ENCODE measurements at regions not wholly inside any gene's neighbourhood (a gene's known extent, or its start where the extent isn't known, plus 50 kb on each side); places are given as distances from the start of the nearest gene placed in this dataset.

DNA sequence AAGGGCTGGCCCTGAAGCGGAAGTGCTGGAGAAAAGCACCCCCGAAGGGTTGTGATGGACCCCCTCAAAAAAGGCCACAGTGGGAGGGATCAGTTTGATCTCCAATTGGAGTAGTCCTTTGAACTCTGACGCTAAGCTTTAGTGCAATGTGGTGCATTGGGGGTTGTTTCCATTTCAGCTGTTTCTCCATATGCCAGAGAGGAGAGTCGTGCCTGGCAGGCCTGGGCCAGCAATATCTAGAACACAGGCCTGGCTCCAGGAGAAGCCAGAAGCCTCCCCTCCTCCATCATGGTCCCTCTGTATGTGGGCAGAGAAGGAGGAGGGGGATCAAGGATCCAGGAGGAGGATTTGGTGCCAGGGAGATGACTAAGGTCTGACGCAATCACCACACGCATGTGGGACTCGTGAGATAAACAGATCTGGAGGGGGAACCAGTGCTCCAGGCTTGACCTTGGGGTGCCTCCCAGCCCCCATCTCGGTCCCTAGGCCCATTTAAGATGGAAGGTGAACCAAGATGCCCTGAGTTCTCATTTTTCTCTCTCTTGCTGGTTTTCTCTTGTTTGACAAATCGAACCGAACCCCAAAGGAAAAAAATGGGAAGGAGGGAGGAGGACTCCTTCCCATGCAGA is 517.4 kb upstream of the JARID2 start:
- no peak for DNase-seq (ENCODE audit: low spot score)
- Mint-ChIP-seq H3K4me1 (ENCODE audit: low read depth) (peaks cover 42% of the 10 kb centered on the region), H3K27me3 (ENCODE audit: low read depth) (no peaks in the 10 kb centered on the region), H3K36me3 (ENCODE audit: low read depth) (peaks cover 2% of the 10 kb centered on the region), H3K27ac (no peak overlapping the region), H3K9me3 (no peaks in the 10 kb centered on the region), H3K4me3 (no peak overlapping the region)

DNA sequence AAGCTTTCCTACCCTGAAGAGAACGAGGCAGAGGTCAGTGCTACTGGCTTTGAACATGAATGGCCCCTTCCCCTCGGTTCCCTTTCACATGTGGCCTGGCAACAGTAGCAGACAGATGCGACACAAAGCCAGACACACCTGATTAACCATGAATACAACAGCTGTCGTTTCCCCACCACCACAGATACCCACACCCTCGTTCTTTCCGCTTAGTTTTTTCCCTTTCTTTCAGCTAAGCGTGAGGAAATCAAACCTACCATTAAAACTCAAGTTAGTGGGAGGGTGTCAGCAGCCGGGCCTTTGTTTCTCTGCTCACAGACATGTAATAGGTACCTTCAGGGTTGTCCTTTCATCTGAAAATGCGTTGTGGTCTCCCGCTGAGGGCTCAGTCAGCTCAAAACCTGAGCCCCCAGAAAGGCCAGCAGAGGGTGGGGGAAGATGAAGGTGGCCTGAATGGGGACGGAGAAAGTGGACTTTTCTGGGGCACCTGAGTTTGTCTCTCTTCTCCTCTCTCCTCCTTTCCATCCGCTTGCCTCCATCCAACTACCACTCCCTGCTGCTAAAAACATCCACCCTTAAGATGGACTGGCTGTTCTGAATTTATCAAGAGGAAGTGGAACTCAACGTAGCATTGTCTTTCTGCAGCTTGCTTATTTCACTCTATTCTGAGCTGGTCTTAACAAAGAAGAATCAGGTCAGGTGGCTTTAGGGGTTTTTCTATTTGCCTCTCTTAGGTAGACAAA is 516.6 kb upstream of the JARID2 start:
- H3K27me3 Mint-ChIP-seq (ENCODE audit: low read depth), result no peaks in the 10 kb centered on the region
- H3K4me1 Mint-ChIP-seq (ENCODE audit: low read depth), result peaks cover 48% of the 10 kb centered on the region
- no peak for DNase-seq (ENCODE audit: low spot score)
- H3K36me3 Mint-ChIP-seq (ENCODE audit: low read depth), result peaks cover 10% of the 10 kb centered on the region
- H3K9me3 Mint-ChIP-seq, result peaks cover 6% of the 10 kb centered on the region
- no peak overlapping the region for H3K4me3 Mint-ChIP-seq
- peak overlapping the region; percentile 56 for H3K27ac Mint-ChIP-seq

DNA sequence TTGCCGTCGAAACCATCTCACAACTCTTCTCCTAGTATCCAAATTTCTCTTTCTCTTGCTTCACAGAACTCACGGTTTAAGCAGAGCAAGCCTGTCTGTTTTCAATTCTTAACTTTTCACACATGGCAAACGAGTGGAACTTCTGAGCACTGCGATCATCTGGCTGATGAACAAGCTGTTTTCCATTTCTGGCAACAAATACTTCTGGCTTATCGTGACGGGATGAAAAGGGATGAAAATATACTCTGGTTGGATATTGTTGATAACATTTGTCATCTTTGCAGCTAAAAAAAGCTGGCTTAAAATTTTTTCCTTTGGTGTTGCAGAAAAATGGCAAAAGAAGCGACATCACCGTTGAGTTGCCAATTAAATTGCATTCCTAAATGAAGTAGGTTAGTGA is 515.2 kb upstream of the JARID2 start:
- DNase-seq (ENCODE audit: low spot score), result no peak
- no peaks in the 10 kb centered on the region for H3K27me3 Mint-ChIP-seq (ENCODE audit: low read depth)
- H3K27ac Mint-ChIP-seq, result no peak overlapping the region
- peaks cover 10% of the 10 kb centered on the region for H3K9me3 Mint-ChIP-seq
- H3K4me3 Mint-ChIP-seq, result no peak overlapping the region
- peaks cover 13% of the 10 kb centered on the region for H3K36me3 Mint-ChIP-seq (ENCODE audit: low read depth)
- H3K4me1 Mint-ChIP-seq (ENCODE audit: low read depth), result peaks cover 60% of the 10 kb centered on the region

DNA sequence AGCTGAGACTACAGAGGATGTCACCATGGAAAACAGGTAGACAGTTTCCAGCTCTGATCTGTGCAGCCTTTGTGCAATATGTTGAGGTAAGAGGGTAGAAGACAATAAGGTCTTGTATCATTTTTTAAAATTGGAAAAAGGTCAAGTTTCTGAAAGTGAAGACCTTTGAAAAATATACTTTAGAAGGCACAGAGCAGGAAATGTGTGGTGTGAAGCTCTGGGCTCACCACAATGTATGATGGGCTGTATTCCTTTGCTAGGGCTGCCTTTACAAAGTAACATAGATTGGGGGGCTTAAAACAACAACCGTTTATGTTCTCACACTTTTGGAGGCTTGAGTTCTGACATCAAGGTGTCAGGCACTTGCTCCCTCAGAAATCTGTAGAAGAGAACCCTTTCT is 514.3 kb upstream of the JARID2 start:
- Mint-ChIP-seq H3K9me3 (peaks cover 10% of the 10 kb centered on the region), H3K27me3 (ENCODE audit: low read depth) (no peaks in the 10 kb centered on the region), H3K4me1 (ENCODE audit: low read depth) (peaks cover 69% of the 10 kb centered on the region), H3K4me3 (no peak overlapping the region), H3K36me3 (ENCODE audit: low read depth) (peaks cover 13% of the 10 kb centered on the region), H3K27ac (peak overlapping the region; percentile 22)
- DNase-seq (ENCODE audit: low spot score), result no peak

DNA sequence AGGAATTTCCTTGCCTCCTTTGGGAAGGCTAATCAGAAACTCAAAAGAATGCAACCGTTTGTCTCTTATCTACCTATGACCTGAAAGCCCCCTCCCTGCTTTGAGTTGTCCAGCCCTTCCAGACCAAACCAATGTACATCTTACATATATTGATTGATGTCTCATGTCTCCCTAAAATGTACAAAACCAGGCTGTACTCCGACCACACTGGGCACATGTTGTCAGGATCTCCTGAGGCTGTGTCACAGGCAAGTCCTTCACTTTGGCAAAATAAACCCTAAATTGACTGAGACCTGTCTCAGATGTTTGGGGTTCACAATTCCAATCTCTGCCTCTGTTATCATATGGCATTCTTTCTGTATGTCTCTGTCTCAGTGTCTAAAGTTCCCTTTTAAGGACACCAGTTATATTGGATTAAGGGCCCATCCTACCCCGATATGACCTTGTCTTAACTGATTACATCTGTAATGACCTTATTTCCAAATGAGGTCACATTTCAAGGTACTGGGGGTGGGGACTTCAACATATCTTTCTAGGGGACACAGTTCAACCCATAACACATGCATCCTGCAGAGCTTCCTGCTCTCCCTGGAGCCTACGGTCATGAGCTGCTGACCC is 513.5 kb upstream of the JARID2 start:
- H3K9me3 Mint-ChIP-seq, result peaks cover 10% of the 10 kb centered on the region
- no peak for DNase-seq (ENCODE audit: low spot score)
- H3K27me3 Mint-ChIP-seq (ENCODE audit: low read depth), result no peaks in the 10 kb centered on the region
- peak overlapping the region; percentile 76 for H3K27ac Mint-ChIP-seq
- peak overlapping the region; percentile 45 for H3K4me3 Mint-ChIP-seq
- H3K4me1 Mint-ChIP-seq (ENCODE audit: low read depth), result peaks cover 75% of the 10 kb centered on the region
- peaks cover 13% of the 10 kb centered on the region for H3K36me3 Mint-ChIP-seq (ENCODE audit: low read depth)

DNA sequence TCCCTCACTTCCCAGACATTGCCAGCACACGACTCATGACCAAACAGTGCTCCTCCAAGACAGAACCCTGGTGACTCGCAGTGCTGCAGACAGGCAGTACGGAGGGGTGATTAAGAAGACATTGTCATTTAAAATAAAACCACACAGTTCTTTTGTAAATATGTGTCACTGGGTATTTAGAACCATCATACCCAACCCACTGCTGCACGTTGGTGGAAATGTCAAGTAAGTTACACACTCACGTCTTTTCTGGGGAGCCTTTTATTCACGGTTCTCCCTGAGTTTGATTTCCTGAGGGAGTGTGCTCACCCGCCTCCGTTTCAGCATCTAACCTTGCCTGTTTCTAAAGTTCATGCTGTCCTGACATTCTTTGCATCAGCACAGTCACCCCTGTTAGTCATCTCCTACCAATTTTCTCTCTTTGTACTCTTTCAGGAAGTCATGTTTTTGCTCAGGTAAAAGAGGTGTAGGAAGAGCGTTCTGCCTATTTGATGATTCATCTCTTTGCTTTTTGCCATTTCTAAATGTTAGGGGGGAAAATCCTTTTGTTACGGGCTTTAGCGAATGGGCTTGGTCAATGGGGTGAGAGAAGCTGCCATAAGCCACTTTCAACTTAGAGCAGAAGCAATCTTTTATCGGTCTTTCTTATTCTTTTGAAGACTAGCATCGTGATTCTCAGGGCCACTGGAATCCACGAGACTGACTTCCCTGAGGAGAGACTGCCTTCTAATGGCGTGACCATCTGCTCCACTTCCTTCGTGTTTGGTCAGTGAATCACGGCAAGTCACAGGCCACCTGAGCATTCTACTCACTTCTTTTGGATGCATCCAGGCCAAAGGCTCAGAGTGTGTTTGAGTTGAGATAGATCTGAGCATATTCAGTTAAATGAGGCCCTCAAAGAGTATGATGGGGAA is 512.8 kb upstream of the JARID2 start:
- H3K4me3 Mint-ChIP-seq, result peak overlapping the region; percentile 45
- H3K27me3 Mint-ChIP-seq (ENCODE audit: low read depth), result no peaks in the 10 kb centered on the region
- peak overlapping the region; percentile 76 for H3K27ac Mint-ChIP-seq
- H3K4me1 Mint-ChIP-seq (ENCODE audit: low read depth), result peaks cover 77% of the 10 kb centered on the region
- H3K9me3 Mint-ChIP-seq, result peaks cover 10% of the 10 kb centered on the region
- DNase-seq (ENCODE audit: low spot score), result peak; percentile 83
- H3K36me3 Mint-ChIP-seq (ENCODE audit: low read depth), result peaks cover 13% of the 10 kb centered on the region

DNA sequence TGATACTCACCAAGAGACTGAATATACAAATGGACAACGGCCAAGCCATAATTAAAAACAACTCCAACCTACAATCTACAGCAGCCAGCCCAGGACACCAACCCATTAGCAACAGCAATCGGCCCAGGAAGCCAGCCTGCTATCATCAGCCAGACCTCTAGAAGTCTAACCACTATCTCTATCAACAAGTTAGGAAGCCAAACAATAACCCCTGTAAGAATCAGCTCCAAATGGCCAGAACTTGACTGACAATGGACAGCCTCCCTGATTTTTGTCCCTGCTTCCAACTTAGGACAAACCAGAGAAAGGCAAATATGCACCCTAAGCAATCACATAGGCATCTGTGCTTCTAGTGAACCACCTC is 511.8 kb upstream of the JARID2 start:
- H3K27ac Mint-ChIP-seq, result peak overlapping the region; percentile 76
- H3K36me3 Mint-ChIP-seq (ENCODE audit: low read depth), result peaks cover 13% of the 10 kb centered on the region
- DNase-seq (ENCODE audit: low spot score), result no peak
- H3K27me3 Mint-ChIP-seq (ENCODE audit: low read depth), result no peaks in the 10 kb centered on the region
- H3K4me1 Mint-ChIP-seq (ENCODE audit: low read depth), result peaks cover 85% of the 10 kb centered on the region
- peaks cover 10% of the 10 kb centered on the region for H3K9me3 Mint-ChIP-seq
- H3K4me3 Mint-ChIP-seq, result peak overlapping the region; percentile 55

DNA sequence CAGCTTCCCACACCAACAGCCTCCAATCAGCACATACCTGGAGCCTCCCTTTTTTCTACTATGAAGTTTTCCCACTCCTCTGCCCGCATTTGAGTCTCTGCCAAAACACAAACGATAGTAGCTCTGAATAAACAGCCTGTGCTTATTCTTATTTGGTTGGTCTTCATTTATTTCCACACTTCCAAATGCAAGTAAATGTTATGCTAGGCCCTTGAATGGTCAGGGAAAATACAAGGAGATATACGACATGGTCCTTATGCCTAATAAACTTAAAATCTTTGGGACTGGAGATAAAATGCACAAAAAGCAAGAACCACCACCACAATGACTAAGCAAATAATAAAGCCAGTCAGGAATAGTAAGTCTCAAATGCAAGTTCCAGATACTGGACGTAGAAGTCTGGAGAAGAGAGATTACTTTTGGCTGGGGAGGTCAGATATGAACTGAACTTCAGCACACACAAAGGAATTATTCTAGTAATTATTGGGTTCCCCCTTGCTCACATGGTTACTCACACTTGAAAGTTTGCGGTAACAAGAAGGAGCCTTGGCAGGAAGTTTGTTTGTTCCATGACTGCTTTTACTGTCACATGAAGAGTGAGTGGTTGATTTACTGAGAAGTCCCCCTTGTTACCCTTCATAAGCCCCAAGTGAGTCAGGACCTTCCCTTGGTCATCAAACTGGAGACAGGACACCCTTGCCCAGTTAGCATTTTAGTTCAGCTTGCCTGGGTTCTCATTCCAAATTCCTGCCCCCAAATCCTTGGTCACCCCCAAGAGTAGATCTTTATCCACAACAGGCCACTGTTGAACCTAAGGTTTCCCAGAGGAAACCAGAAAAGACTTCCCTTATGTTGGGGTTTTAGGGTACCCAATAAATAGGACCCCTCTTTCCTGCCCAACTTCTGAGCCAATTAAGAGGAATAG is 511.2 kb upstream of the JARID2 start:
- H3K4me1 Mint-ChIP-seq (ENCODE audit: low read depth), result peaks cover 86% of the 10 kb centered on the region
- H3K27me3 Mint-ChIP-seq (ENCODE audit: low read depth), result no peaks in the 10 kb centered on the region
- H3K27ac Mint-ChIP-seq, result peak overlapping the region; percentile 76
- peaks cover 10% of the 10 kb centered on the region for H3K9me3 Mint-ChIP-seq
- H3K36me3 Mint-ChIP-seq (ENCODE audit: low read depth), result peaks cover 17% of the 10 kb centered on the region
- H3K4me3 Mint-ChIP-seq, result peak overlapping the region; percentile 55
- DNase-seq (ENCODE audit: low spot score), result peak; percentile 71

DNA sequence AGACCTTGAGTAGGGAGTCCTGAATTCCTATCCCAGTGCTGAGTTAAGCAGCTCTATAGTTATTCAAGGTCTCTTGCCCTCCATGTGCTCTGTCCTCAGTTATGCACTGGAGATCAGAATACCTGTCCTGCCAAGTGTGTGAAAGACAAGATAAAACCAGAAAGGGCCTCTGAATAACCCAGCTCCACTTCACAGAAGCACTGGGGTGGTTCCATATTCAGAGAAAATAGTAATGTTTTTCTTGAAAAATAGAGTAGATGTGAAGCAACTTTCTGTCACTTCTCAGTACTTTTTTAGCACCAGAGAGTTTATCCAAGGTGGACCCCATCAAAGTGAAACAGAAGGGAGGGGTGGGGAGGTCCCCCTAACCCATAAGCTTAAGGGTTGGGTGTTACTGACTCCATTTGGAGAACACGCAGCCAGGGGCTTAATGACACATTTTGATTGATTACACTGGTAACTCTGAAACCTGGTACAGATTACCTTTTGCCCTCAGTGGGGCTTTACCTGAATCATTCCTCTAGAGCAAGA is 509.8 kb upstream of the JARID2 start:
- no peak for DNase-seq (ENCODE audit: low spot score)
- Mint-ChIP-seq H3K27ac (peak overlapping the region; percentile 28), H3K9me3 (peaks cover 14% of the 10 kb centered on the region), H3K36me3 (ENCODE audit: low read depth) (peaks cover 23% of the 10 kb centered on the region), H3K4me1 (ENCODE audit: low read depth) (peaks cover 81% of the 10 kb centered on the region), H3K4me3 (no peak overlapping the region), H3K27me3 (ENCODE audit: low read depth) (no peaks in the 10 kb centered on the region)

DNA sequence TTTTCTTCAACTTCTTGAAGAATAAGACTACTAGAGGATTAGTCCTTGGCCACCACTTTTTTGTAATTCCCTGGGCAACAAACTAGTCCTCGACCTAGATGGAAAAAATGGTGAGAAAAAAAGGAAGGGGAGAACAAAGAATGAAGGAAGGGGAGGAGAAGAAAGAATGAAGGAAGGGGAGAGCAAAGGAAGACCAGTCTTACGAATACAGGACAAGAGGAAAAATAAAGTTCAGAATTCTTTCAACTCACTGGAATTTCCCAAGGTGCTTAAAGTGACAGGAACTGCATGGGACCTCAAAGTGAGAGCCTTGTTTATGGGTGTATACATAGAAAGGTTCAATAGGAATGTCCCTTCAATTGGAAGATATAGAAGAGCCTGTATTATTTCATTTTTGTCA is 509.3 kb upstream of the JARID2 start:
- Mint-ChIP-seq H3K27ac (peak overlapping the region; percentile 18), H3K36me3 (ENCODE audit: low read depth) (peaks cover 23% of the 10 kb centered on the region), H3K27me3 (ENCODE audit: low read depth) (no peaks in the 10 kb centered on the region), H3K4me3 (no peak overlapping the region), H3K9me3 (peaks cover 14% of the 10 kb centered on the region), H3K4me1 (ENCODE audit: low read depth) (peaks cover 75% of the 10 kb centered on the region)
- DNase-seq (ENCODE audit: low spot score), result no peak

DNA sequence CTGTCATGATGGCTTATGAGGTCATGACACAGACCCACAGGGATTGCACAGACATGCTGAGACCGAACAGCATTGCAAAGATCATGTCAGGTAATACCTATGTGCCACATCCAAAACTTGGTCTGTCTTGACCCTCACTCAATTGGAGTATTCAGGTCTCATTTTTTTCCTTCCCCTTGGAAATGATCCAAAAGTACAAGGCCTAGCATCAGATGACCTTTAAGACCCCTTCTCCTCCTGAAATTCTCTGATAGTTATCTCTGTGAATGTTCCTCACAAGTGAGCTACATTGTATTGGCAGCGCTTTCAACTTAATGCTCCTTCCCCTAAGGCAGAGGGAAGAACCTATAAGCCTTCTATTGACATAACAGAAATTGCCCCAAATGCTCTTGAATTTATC is 507.4 kb upstream of the JARID2 start:
- Mint-ChIP-seq H3K4me1 (ENCODE audit: low read depth) (peaks cover 71% of the 10 kb centered on the region), H3K36me3 (ENCODE audit: low read depth) (peaks cover 20% of the 10 kb centered on the region), H3K4me3 (no peak overlapping the region), H3K9me3 (peaks cover 14% of the 10 kb centered on the region), H3K27me3 (ENCODE audit: low read depth) (no peaks in the 10 kb centered on the region), H3K27ac (no peak overlapping the region)
- DNase-seq (ENCODE audit: low spot score), result no peak

DNA sequence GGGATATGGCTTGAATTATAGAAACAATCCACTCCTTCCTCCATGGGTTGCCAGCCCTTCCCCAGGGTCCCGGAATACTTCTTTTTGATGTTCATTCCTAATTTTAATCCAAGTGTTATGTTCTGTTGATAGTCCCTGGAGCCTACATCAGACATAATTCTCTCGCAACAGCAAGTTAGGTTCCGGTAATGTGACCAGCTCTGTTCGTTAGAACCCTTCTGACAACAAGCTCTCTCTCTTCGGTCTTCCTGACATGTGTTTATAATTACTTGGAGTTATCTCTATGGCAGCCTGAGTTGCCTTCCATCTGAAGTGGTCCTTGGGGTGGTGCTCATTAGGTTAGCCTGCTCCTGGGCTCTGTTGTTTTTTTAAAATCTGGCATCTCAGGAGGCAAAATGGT is 506.9 kb upstream of the JARID2 start:
- Mint-ChIP-seq H3K36me3 (ENCODE audit: low read depth) (peaks cover 19% of the 10 kb centered on the region), H3K27me3 (ENCODE audit: low read depth) (no peaks in the 10 kb centered on the region), H3K4me3 (no peak overlapping the region), H3K9me3 (peaks cover 11% of the 10 kb centered on the region), H3K4me1 (ENCODE audit: low read depth) (peaks cover 71% of the 10 kb centered on the region), H3K27ac (peak overlapping the region; percentile 54)
- no peak for DNase-seq (ENCODE audit: low spot score)

DNA sequence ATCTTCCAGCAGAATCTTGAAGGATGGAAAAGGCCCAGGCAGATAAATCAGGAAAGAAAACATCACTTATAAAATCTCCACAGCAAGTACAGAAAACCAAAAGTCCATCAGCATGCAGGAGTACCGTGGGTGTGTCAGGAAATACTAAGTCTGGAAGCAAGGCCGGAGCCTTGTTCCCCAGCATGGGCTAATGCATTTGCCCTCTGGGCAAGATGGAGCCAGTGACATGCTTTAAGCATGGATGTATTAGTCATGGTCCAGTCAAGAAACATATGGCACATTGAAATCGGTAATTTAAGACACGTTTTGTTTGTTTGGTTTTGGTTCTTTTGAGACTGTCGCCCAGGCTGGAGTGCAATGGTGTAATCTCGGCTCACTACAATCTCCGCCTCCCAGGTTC is 506.0 kb upstream of the JARID2 start:
- H3K27ac Mint-ChIP-seq, result no peak overlapping the region
- H3K9me3 Mint-ChIP-seq, result peaks cover 4% of the 10 kb centered on the region
- H3K4me1 Mint-ChIP-seq (ENCODE audit: low read depth), result peaks cover 66% of the 10 kb centered on the region
- H3K4me3 Mint-ChIP-seq, result no peak overlapping the region
- peaks cover 13% of the 10 kb centered on the region for H3K36me3 Mint-ChIP-seq (ENCODE audit: low read depth)
- H3K27me3 Mint-ChIP-seq (ENCODE audit: low read depth), result no peaks in the 10 kb centered on the region
- DNase-seq (ENCODE audit: low spot score), result no peak

Data from T-helper 2 cell treated with Interferon-gamma antibody and Interleukin-4, amounts not matched to agents 5 μg/mL and 100 μg/mL, for 36 hours (primary cell).